Coronary artery (tissue), 2 donors: ENCODE measurements at regions not wholly inside any gene's neighbourhood (a gene's known extent, or its start where the extent isn't known, plus 50 kb on each side); places are given as distances from the start of the nearest gene placed in this dataset.

Source experiments
- DNase-seq: peaks from one replicate; pipeline ENCODE4 v3.0.0-alpha.2; 2017; ENCODE audit warnings: low spot score
- H3K27ac ChIP-seq, 2 donors: fragments of 200-600 bp; sonication (generic); one replicate each; pipeline ENCODE4 v1.5.1; 2016 to 2019
- H3K4me3 ChIP-seq: fragments of 200-600 bp; sonication (generic); 2 replicates; pipeline ENCODE4 v1.5.1; 2016; ENCODE audit warnings: mild to moderate bottlenecking, moderate library complexity
- TF ChIP-seq, protein P1 (sequence below): fragments of 200-600 bp; sonication (generic); IDR thresholded peaks from one replicate; pipeline ENCODE4 v1.5.1; 2019; ENCODE audit warnings: antibody characterized with exemption

DNA sequence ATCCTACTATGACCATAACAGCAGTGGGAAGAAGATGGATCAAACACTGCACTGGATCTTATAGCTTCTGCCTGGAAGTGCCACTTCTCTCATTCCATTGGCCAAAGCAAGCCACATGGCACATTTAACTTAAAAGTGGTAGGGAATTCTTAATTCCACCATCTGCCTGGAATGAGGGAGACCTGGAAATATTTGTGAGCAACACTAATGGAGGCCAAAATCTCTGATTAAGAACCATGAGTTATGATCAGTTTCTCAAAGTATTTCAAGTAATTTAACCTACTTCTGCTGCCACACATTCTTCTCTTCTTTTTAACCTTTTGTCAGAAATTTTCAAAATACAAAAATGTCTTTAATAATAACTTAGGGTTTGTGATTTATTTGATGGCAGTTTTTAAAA, 154.0 kb upstream of the C1orf87 start:
- Histone ChIP-seq H3K4me3 (no peak overlapping the region), H3K27ac (no peak overlapping the region)
- no peak for DNase-seq
- TF ChIP-seq, protein P1, sequence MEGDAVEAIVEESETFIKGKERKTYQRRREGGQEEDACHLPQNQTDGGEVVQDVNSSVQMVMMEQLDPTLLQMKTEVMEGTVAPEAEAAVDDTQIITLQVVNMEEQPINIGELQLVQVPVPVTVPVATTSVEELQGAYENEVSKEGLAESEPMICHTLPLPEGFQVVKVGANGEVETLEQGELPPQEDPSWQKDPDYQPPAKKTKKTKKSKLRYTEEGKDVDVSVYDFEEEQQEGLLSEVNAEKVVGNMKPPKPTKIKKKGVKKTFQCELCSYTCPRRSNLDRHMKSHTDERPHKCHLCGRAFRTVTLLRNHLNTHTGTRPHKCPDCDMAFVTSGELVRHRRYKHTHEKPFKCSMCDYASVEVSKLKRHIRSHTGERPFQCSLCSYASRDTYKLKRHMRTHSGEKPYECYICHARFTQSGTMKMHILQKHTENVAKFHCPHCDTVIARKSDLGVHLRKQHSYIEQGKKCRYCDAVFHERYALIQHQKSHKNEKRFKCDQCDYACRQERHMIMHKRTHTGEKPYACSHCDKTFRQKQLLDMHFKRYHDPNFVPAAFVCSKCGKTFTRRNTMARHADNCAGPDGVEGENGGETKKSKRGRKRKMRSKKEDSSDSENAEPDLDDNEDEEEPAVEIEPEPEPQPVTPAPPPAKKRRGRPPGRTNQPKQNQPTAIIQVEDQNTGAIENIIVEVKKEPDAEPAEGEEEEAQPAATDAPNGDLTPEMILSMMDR: no peak

DNA sequence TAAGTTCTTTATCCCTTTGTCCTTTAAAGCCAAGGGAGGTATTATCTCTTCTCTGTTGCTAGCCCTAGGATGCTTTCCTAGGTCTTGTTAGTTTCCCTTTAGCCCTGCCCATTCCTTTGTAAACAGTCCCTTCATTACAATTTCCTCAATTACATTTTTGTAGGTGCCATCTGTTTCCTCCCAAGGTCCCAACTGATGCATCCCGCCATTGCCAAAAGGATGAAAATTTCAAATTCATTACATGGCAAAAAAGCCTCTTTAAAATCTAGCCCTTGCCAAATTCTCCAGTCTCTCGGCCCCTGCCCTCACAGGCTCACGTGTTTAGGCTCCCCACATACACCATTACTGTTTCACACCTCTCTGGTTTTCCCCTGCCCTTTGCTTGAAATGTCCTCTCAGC, 151.9 kb upstream of the C1orf87 start:
- H3K4me3 ChIP-seq: no peak overlapping the region
- no peak overlapping the region for H3K27ac ChIP-seq
- no peak for DNase-seq
- TF ChIP-seq, protein P1: no peak

DNA sequence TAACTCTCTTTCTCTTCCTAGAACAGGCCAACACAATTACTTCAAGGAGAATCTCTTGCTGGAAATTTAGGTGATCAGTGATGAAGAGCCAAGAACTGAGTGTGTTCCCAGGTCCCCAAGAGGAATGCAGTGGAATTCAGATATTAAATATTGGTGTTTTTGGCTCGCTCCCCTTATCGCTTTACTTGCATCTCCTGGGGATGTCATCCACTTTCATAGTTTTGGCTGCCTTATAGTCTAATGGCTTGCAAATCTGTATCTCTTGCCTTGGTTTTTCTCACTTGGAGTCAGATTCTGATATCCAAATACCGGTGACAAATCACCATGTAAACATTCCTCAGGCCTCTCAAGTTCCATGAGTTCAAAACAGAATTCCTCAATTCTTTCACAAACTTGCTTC, 151.0 kb upstream of the C1orf87 start:
- TF ChIP-seq, protein P1: no peak
- no peak for DNase-seq
- no peak overlapping the region for H3K4me3 ChIP-seq
- H3K27ac ChIP-seq: no peak overlapping the region

DNA sequence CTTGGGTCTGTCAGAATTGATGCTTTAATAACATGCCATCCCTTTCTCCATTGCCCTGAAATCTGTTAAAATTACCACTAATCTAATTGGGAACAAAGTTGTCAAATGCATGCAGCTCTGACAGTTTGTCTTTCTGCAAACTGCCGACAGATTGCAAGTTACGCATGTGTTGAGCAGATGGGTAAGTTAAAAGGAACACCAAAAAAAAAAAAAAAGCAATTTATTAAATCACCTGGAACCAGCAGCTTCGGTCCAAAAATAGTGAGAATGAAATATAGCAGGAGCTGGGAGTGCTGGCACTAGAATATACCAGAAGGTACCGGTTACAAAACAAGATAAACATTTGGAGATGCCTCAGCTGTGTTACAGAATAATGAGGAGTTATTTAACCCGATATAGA, 149.6 kb upstream of the C1orf87 start:
- TF ChIP-seq, protein P1: no peak
- no peak for DNase-seq

DNA sequence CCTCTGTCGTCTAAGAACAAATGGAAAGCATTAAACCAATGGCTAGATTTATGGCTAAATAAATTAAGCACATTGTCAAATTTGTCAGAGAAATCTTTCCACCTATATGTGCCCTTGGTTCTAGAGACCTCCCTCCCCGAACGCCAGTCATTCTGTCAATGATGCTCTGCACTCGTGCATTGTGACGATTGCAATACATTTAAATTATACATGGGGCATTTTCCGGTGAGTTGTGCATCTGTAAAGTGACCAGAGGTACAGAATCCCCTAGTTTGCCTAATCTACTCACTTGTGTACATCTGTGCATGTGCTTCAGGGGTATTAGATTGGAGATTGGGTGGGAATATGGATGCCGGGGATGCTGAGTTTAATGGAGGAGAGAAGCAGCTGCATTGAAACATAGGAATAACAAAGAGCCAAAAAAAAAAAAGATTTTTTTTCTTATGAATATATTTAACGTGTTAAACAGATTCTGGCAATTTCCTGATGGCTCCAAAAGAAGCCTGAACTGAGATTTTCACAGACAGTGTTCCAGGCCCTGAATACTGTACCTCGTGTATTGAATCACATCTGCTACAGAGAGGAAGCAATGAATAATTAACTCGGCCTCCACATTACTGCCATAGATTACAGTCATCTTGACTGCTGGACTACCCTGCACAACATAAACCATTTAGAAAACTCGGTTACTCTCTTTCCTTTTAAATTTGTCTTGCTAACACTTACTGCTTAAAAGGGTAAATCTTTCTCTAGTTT, 149.0 kb upstream of the C1orf87 start:
- Histone ChIP-seq H3K27ac (no peak overlapping the region), H3K4me3 (no peak overlapping the region)
- no peak for DNase-seq
- TF ChIP-seq, protein P1: no peak

More for the DNA sequence above, 149.6 kb upstream of the C1orf87 start:
- H3K27ac ChIP-seq: no peak overlapping the region
- H3K4me3 ChIP-seq: no peak overlapping the region

DNA sequence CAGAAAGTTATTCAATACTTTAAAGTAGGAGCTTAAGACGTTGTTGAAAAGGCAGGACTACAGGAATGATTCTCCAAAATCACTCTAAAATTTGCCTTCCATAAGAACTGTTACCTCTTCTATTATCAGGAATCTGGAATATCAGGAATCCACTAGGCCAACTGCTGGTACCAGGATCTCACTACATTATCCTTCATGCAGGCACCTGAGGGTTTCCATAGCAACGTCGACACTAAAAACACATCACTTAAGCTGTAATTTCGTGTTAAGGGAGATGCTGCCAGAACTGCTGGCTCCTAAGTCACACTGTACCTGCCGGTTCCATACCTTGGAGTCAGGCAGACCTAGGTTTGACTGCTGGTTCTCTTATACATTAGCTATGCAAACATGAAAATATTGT, 139.7 kb upstream of the C1orf87 start:
- Histone ChIP-seq H3K27ac (no peak overlapping the region), H3K4me3 (no peak overlapping the region)
- TF ChIP-seq, protein P1: no peak
- DNase-seq: no peak

DNA sequence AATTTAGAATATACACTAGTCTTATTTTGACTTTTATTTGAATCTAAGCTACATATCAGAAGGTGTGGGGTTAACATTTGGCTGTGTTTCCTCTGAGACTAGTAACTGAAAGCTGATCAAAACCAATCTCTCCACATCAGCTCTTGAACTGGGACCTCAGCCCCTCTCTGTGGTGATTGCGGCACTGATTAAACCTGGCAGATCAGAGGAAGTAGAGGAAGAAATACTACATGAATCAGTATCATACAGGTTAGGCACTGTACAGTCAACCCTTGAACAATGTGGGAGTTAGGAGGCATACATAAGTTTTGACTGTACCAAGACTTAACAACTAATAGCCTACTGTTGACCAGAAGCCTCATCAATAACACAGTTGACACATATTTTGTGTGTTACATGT, 122.5 kb upstream of the C1orf87 start:
- Histone ChIP-seq H3K4me3 (no peak overlapping the region), H3K27ac (no peak overlapping the region)
- DNase-seq: no peak
- TF ChIP-seq, protein P1: no peak
